ENCODE measurements at regions not wholly inside any gene's neighbourhood (a gene's known extent, or its start where the extent isn't known, plus 50 kb on each side); places are given as distances from the start of the nearest gene placed in this dataset.
A peak's percentile ranks its signal among the peaks of the same experiment; 100 is the strongest.

- intact Hi-C loops (cut with micrococcal nuclease; ENCODE audit: unreplicated experiment) = no loop called here
- no TSS peak for BruUV-seq (replicated peaks)
- Mint-ChIP-seq H3K27me3 (ENCODE audit: unreplicated experiment) (no peaks in the 10 kb centered on the region), H3K27ac (ENCODE audit: unreplicated experiment) (no peak overlapping the region), H3K9me3 (ENCODE audit: low read depth, unreplicated experiment) (peaks cover 6% of the 10 kb centered on the region), H3K4me3 (ENCODE audit: low read depth, unreplicated experiment) (no peak overlapping the region), H3K36me3 (ENCODE audit: insufficient read depth, unreplicated experiment) (no peaks in the 10 kb centered on the region), H3K4me1 (ENCODE audit: low read depth, unreplicated experiment) (no peaks in the 10 kb centered on the region)
- CTCF ChIA-PET = no interaction called here
- no peak for DNase-seq
- no peak for TF ChIP-seq CTCF (IDR thresholded peaks at IDR 0.05; ENCODE audit: unreplicated experiment)
Observed at GRCh38 chr5:57947181-57947580, 464.6 kb upstream of the ACTBL2 start.

- H3K27me3 Mint-ChIP-seq (ENCODE audit: unreplicated experiment) = no peaks in the 10 kb centered on the region
- peaks cover 3% of the 10 kb centered on the region for H3K9me3 Mint-ChIP-seq (ENCODE audit: low read depth, unreplicated experiment)
- no peak for TF ChIP-seq CTCF (IDR thresholded peaks at IDR 0.05; ENCODE audit: unreplicated experiment)
- intact Hi-C loops (cut with micrococcal nuclease; ENCODE audit: unreplicated experiment) = no loop called here
- H3K4me1 Mint-ChIP-seq (ENCODE audit: low read depth, unreplicated experiment) = no peaks in the 10 kb centered on the region
- CTCF ChIA-PET = no interaction called here
- no peak for DNase-seq
- no peak overlapping the region for H3K4me3 Mint-ChIP-seq (ENCODE audit: low read depth, unreplicated experiment)
- no peaks in the 10 kb centered on the region for H3K36me3 Mint-ChIP-seq (ENCODE audit: insufficient read depth, unreplicated experiment)
- no TSS peak for BruUV-seq (replicated peaks)
- H3K27ac Mint-ChIP-seq (ENCODE audit: unreplicated experiment) = peak overlapping the region; percentile 2
Observed at GRCh38 chr5:57940879-57941278, 458.3 kb upstream of the ACTBL2 start.

- Mint-ChIP-seq H3K36me3 (ENCODE audit: insufficient read depth, unreplicated experiment) (no peaks in the 10 kb centered on the region), H3K4me1 (ENCODE audit: low read depth, unreplicated experiment) (no peaks in the 10 kb centered on the region), H3K27ac (ENCODE audit: unreplicated experiment) (no peak overlapping the region), H3K9me3 (ENCODE audit: low read depth, unreplicated experiment) (peaks cover 3% of the 10 kb centered on the region), H3K4me3 (ENCODE audit: low read depth, unreplicated experiment) (no peak overlapping the region), H3K27me3 (ENCODE audit: unreplicated experiment) (no peaks in the 10 kb centered on the region)
- CTCF ChIA-PET = no interaction called here
- intact Hi-C loops (cut with micrococcal nuclease; ENCODE audit: unreplicated experiment) = no loop called here
- no TSS peak for BruUV-seq (replicated peaks)
- TF ChIP-seq CTCF (IDR thresholded peaks at IDR 0.05; ENCODE audit: unreplicated experiment) = no peak
- no peak for DNase-seq
Observed at GRCh38 chr5:57940236-57940635, 457.6 kb upstream of the ACTBL2 start.

DNA sequence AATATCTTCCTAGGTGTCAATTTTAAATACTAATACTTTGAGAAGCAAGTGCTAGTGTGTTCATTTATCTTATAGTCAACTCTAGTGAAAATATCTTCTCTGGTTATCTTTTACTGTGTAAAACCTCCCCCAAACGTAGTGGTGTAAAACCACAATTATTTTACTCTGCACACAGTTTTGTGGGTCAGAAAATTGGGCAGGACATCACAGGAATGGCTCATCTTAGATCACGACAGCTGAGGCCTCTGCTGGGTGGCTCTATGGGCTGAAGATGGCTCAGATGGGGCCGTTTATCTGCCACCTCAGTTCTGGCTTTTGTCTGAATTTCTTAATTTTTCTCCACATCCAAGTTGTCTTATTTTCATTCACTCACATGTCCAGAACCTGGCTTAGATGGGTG lies 457.2 kb upstream of the ACTBL2 start:
- Mint-ChIP-seq H3K27ac (ENCODE audit: unreplicated experiment) (no peak overlapping the region), H3K27me3 (ENCODE audit: unreplicated experiment) (no peaks in the 10 kb centered on the region), H3K4me1 (ENCODE audit: low read depth, unreplicated experiment) (no peaks in the 10 kb centered on the region), H3K36me3 (ENCODE audit: insufficient read depth, unreplicated experiment) (no peaks in the 10 kb centered on the region), H3K9me3 (ENCODE audit: low read depth, unreplicated experiment) (peaks cover 3% of the 10 kb centered on the region), H3K4me3 (ENCODE audit: low read depth, unreplicated experiment) (no peak overlapping the region)
- BruUV-seq (replicated peaks) = no TSS peak
- DNase-seq = no peak
- intact Hi-C loops (cut with micrococcal nuclease; ENCODE audit: unreplicated experiment) = no loop called here
- no peak for TF ChIP-seq CTCF (IDR thresholded peaks at IDR 0.05; ENCODE audit: unreplicated experiment)
- CTCF ChIA-PET = no interaction called here

- no TSS peak for BruUV-seq (replicated peaks)
- Mint-ChIP-seq H3K4me1 (ENCODE audit: low read depth, unreplicated experiment) (no peaks in the 10 kb centered on the region), H3K36me3 (ENCODE audit: insufficient read depth, unreplicated experiment) (no peaks in the 10 kb centered on the region), H3K9me3 (ENCODE audit: low read depth, unreplicated experiment) (peaks cover 3% of the 10 kb centered on the region), H3K4me3 (ENCODE audit: low read depth, unreplicated experiment) (no peak overlapping the region), H3K27ac (ENCODE audit: unreplicated experiment) (no peak overlapping the region), H3K27me3 (ENCODE audit: unreplicated experiment) (no peaks in the 10 kb centered on the region)
- no peak for DNase-seq
- TF ChIP-seq CTCF (IDR thresholded peaks at IDR 0.05; ENCODE audit: unreplicated experiment) = no peak
- CTCF ChIA-PET = no interaction called here
- intact Hi-C loops (cut with micrococcal nuclease; ENCODE audit: unreplicated experiment) = no loop called here
Observed at GRCh38 chr5:57939335-57939734, 456.7 kb upstream of the ACTBL2 start.
